NCI-H1105 (cell line): ENCODE measurements at regions not wholly inside any gene's neighbourhood (a gene's known extent, or its start where the extent isn't known, plus 50 kb on each side); places are given as distances from the start of the nearest gene placed in this dataset.

Experiments
- DNase-seq: peaks from one replicate; lab custom pipeline; 2025; lab: John Stamatoyannopoulos, UW

DNA sequence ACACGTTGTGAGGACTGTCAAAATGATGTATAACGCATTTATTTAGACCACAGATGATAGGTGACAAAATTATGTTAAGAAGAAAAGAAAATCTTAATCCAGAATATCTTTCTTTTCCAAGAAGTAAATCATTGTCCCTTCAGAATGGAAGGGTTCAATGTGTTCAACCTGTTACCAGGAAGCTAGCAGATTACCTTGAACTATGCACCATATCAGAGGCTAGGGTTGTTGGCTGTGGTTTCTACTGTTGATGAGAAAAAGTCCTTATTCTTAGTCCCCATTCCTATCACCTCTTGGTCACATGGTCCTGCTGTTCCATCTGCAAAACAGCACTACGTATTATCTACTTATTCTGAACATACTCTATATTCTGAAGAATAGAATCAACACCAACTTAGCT is 339.5 kb upstream of the CADM1 start:
- DNase-seq: no peak

DNA sequence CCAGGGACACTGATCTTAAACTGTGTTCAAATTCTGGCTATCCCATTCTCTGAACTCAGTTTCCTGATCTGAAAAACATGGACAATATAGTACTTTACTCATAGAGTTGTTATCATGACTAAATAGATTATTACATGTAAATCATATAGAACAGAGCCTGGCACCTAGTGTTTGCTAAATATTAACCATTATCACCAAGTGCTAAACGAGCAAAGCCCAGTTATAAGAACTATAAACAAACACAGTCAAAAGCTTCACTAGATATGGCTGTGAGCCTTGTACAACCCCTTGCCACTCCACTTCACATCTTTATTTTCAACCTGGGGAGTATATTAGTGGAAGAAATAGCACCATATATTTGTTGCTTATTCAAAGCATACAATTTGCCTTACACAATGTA is 338.9 kb upstream of the CADM1 start:
- DNase-seq: no peak

DNA sequence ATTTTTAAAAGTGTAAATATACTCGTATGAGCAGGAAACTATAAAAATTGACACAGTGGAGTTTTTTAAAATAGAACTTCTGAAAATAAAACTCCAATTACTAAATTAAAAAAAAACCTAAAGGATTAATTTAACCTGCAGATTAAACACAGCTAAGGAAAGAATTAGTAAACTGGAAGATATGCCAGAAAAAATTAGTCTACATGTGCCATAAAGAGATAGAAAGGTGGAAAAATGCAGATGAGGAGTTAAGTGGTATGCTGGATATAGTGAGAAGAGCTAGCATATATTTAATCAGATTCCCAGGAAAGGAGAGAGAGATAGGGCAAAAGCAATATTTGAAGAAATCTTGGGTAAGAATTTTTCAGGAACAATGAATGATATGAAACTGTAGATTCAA is 315.8 kb upstream of the CADM1 start:
- no peak for DNase-seq

DNA sequence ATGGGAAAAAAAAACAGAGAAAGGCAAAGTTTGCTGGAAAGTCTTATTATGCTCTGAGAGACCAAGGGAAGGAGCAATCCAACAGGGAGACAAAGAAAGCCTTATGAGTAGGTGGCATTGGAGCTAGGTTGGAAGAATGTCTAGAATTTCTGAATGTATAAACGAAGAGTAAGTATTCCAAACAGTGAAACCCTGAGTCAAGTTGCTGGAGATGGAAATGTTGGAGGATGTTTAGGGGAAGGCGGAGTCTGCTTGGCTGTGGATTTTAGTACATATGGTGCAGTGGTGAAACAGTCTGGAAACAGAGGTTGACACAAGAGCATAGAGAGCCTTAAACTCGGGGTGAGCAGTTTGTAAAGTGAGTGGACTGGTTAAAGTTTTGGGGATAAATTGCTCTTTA is 314.8 kb upstream of the CADM1 start:
- no peak for DNase-seq

DNA sequence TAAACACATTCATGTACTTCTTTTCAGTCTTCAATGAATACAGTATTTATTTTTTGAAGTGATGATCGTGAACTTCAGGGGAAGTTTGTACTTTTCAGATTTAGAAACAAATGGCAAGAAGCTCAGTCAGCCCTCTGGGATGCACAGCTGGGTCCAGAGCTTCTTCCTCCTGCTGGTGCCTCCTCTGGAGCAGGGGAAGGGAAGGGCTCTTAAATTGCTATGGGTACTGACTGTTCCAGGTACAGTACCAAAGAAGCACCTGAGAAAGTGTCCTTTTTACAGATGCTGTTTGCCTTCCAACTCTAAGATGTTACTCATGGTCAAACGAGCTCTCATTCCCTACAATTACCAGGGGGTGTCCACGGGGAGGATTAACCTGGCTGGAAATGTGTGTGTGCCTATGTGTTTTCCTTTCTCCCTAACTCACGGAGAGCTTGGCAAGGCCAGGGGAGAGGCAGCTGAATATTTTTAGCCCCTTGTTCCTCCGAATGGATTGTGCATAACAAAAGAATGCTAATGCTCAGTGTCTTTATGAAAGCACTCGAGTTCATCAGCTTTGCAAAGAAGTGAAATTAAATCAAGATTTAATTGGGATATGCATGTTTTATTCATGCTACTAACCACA is 313.7 kb upstream of the CADM1 start:
- DNase-seq: no peak

DNA sequence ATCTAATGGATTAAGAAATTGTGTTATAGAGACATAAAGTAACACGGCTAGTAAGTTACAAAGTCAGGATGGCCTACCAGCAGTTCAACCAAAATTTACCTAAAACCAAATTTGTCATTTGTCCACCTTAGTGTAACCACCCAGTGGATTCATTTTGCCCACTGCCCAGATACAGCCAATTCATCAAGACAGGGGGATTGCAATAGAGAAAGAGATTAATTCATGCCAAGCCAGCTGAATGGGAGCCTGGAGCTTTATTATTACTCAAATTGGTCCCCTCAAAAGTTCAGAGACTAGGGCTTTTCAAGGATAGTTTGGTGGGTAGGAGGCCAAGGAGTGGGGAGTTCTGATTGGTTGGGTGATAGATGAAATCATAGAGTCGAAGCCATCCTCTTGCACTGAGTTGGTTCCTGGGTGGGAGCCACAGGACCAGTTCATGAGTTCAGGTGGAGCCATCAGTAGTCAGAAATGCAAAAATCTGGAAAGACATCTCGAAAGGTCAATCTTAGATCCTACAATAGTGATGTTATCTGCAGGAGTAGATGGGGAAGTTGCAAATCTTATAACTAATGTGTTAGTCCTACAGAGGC is 304.2 kb upstream of the CADM1 start:
- DNase-seq: no peak

DNA sequence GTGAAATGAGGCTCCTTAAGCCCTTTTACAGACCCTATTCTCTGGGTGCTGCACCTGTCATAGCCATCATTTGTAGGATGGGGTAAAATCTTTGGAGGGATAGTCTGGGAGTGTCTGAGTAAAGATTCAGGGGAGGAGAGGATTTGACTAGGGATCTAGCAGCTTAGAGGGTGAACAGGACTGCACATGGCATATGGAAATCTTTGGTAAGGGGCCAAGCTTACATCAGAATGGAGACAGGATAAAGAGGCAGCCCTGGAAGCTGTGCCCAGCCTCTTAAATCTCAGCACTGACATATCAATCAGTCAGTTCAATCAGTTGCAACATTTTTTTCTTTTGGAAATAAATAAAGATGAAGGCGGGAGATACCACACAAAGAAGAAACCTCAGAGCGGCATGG is 301.8 kb upstream of the CADM1 start:
- DNase-seq: no peak

DNA sequence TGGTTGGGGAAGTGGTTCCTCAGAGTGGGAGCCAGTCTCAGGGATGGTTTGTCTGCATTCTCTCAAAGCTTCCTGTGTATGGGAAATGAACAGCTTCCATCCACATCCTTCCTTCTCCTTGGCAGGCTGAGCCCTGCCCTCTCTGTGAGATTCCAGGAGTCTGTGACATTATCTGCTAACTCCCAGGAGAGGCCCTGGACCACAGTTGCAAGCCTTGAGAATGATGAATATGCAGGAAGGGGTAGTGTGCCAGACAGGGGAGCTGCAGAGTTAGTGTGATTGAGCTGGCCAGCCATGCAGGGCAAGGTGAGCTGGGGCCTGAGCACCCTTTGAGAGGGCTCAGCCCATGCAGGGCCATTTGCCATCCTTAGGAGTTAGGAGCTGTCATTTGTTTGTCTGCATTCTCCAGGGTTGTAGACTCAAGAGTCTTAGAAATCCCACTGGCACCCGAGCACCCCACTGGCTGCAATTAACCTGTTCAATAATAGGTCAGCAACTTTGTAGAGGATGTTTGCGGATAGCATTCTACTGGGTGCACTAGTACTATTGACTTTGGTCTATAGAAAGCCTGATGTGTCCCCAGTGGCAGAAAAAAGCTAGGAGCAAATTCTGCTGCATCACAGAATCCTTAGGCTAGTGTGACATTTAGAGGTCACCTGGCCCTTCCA is 299.0 kb upstream of the CADM1 start:
- DNase-seq: no peak

DNA sequence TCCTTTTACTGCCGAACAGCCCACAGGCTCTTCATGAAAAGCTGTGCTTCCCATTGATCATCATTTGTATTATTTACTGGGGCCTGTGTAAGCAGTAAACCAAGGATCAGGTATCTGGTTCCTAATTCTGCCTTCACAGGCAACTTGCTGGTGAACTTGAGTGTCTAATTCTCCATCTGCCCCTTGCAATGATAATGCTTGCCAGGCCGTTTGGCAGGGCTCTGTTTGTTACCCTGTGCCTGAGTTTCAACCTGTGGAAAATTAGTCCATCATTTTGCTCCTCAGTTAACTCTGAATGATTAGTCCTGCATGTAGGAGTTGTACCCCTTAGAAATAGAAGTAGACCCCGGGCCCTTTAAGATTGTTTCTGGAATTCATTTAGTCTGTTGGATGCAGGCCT is 298.4 kb upstream of the CADM1 start:
- DNase-seq: no peak

DNA sequence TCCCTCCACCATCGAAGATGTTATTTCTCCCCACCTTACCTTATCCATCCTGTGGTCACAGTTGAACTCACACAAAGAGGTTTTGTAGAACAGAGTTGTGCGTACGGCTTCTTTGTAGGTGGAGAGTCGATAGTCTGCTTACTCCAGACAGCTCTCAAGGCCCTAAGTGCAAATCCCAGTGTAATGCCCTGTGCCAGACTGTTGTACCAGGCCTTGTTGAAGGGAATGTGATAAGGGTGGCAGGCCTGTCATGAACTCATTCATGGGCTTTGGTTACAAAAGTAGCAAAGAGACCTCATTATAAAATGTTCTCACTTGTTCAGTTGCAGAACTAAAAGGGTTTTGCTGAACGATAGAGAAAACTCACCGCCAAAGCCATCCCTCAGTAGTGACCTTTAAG is 288.7 kb upstream of the CADM1 start:
- no peak for DNase-seq

DNA sequence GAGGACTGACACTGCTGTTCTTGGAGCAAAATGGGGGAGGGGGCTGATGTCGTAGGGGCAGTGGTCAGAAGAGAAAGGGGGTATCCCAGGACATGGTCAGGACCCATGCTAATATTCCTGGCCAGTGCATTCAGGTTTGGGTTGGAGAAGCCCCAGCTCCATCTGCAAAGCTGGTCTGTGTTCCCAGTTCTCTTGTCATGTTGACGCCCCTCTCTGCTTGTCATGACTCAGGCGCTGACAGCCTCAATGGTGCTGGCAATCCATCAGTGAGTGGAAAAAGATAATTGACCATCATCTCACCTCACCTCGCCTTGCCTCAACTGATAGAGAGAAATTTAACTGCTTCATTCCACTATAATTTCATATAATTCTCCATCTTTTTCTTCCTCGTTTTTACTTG is 283.1 kb upstream of the CADM1 start:
- DNase-seq: no peak

DNA sequence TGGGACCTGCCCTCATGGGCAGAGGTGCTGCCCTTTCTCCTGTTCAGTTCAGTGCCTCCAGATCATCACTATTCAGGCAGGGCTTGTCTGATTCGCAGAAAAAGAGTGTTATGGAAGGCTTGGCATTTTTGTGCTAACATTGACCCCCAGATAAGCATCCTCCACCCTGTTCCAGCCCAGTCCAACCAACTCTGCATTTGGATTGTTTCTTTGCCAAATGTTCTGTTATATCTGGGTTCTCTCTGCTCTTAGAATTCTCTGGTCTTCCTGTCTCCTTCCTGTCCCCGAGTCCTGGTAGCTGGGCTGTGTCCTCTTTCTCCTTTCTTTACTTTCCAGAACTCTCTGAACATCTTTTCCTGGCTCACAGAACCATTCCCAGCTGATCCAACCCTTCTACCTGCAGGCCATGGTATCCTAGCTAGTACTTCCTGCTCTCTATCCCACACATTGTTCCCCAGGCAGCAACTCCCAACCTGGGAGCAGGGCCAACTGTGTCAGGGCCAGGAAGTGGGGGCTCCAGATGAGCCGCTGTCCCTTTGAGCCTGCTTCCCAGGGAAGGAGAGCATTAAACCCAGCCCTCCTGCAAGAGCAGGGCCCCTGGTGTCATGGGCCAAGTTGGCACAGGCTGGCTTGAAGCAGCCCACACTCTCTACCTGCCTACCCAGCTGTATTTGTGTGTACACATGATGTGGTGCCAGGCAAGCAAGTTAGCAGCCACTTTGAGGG is 280.7 kb upstream of the CADM1 start:
- peak; percentile 70 for DNase-seq

DNA sequence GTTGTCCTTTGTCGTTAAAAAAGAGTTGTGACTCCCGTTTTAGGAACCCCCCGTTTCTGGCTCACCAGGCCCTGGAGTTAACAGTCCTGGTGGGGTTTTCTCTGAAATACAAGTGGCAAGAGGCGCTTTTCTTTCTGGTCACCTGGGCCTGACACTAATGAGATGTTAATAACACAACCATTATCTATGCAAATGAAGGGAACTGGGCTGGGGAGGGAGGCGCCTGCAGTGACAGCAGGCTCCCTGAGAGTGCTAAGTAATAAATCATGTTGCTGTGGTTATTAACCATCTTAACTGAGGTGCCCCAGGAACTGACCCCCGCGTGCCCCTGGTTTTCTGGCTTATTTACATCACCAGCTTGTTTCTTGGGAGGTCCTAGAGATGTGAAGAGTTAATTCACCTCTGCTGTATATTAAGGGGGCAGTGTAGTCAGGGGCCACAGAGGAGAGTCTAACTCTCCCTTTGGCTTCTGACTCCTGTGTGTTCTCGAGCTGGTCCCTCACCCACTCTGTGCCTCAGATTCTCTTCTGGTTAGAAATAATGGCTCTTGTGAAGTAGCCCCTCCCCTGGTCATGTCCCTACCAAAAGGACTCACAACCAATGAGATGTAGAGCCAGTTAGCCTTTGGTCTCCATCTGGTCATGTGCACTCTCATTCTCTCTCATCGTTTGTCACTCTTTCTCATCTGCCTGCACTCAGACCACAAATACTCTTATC is 276.6 kb upstream of the CADM1 start:
- no peak for DNase-seq

DNA sequence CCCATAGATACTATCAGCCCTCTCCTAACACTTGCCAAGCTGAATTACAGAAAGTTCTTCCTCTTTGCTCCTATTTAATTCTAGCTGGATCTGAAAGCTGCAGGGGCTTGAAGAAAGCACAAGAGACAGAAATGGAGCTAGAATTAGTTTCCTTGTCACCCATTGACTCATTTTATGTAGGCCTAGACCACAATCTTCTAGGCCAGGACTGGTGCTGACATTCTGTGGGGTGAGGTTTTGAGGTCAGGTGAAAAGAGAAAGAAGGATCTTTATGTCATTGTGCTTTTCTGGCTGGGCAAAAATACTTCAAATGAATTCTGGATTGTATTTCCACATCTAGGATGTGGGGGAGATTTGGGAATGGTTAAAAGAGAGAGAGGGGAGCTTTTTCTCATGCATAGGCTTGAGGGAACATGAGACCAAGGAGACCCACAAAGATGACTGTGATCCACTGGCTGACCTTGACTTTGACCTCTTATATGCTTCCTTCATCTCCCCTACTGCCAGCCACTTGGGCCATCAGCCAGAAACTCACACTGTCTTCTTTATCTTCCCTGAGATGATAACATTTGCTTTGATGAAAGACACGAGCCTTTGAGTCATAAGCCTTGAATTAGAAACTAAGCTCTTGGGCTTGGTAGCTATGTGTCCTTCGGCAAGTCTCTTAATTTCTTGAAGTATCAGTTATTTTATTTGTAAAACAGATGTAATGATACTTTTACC is 274.9 kb upstream of the CADM1 start:
- DNase-seq: no peak

DNA sequence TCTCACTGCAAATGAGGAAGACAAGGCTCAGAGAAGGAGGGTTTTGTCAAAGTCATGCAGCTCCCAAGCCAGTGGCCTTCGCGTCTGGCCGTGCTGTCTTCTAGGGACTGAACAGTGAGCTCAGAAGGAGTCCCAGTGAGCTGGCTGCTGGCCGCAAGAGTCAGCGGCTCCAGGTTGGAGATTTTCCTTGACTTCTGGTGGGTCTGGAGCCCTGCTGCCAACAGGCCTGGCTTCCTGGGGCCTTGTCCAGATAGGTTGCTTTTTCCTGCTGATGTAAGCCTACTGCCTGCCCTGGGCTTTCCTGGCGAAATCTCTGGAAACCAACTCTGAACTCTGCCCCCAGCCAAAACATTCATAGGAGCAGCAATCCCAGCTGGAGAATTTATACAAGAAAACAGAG is 272.7 kb upstream of the CADM1 start:
- no peak for DNase-seq

DNA sequence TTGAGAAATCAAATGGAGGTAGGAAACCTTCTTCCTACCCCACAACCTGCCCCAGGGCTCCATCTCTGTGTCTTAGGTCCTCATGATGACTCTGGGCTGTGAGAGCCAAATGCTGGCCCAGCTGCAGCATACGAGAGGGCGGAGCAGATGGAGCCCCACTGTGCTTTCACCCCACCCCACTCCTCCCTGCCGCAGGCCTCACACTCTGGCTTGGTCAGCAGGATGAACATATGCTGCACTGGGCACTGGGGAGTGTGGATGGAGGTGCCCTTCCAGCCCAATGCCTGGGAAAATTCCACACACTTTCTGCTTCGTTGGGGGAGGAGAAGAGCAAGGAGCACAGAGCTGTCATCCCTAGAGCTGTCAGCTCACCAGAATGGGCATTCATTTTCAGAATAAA is 271.6 kb upstream of the CADM1 start:
- DNase-seq: no peak

DNA sequence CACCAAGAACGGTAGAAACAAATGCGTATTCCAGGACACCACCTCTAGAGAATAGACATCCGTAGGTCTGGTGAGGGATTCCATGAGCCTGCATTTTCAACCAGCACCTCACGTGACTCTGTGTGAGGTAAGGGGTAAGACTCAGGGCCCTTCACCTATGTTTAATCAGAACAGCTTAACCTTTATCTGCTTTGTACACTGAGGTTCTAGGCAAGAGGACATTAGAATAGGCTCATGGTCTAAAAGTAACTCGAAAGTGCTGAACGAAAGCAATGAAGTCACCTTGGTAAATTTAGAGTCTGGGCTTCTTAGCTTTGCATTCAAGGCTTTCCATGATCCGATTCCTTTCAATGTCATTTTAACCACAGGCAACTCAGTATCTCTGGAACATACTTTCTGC is 270.5 kb upstream of the CADM1 start:
- DNase-seq: no peak

DNA sequence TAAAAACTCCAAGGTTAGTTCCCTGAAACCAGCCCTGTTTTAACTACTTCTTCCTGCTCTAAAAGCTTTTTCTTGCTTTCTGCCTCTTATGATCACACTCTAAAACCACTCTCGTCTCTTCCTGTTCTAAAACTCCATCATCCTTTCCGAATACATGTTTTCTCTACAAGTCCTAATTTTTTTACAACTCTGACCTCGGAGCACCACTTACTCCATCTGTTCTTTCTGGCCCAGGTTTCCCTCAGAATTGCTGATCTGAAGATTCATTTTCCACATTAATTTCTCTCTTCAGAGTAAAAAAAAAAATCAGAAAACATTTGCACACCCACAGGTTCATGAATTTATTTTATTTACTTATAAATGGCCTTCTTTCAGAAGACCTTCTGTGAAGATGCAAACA is 265.7 kb upstream of the CADM1 start:
- DNase-seq: no peak

DNA sequence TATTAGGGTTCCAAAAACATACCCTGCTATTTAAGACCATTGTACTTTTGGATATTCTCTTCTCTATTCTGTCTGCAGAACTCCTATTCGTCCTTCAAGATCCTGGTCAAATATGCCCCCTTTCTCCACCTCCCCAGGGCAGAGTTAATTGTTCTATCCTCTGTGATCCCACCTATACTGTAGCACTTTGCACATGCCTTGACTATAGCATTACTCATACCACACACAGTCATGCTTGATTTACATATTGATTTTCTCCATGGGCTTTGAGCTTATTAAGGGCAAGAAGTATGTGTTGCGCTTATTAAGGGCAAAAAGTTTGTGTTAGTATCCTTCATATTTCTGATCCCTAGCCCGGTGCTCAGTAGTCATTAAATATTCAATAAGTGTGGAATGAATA is 263.7 kb upstream of the CADM1 start:
- no peak for DNase-seq

DNA sequence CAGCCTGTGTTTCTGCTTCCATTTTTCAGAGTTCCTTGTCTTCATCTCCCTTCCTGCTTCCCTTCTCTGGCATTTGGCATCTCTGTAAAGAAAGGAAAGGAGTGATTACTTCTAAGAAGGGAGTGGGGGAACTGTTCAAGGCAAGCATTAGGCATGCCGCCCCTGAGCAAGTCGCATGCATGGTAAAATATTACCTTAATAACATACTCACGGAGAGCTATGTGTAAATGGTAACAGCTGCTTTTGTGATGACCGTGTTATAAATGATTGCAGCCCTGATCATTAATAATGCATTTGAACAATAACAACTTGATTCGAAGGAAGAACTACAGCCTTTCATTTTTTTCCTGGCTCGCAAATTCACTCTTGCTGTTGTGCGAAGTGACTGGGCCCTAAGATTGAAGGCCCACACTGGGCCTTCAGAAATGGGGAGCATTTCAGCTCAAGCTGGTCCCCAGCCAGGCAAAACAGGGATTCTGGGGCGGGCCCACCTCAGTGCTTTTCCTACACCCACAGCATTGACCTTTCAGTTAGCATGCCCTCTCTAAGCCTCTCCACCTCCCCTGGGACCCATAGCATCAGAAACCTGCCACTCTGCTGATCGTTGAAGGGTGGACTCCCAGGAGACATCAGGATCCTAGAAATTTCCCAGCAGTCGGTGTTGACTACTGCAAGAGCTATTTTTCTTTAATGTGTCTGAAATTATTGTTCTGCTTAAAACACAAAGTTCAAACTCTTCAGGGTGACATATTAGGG is 263.0 kb upstream of the CADM1 start:
- DNase-seq: no peak

DNA sequence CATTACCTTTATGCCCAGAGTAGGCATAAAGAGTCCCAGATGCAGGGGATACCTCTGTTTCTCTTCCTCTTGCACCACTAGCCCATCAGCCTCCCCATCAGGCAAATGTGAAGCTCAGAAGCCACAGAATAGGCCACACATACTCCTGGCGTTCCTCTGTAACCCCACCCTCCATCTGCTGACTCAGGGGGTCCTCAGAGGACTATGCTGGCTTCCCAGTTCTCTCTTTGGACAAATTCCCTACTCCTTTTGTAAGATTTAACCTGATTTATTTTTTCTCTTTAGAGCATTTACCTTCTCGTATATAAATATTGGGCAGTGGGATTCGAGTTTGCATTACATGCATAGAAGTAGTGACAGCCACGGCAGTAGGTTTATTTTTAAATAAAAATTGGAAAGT is 262.3 kb upstream of the CADM1 start:
- no peak for DNase-seq
